GM19328 (cell line): ENCODE measurements at regions not wholly inside any gene's neighbourhood (a gene's known extent, or its start where the extent isn't known, plus 50 kb on each side); places are given as distances from the start of the nearest gene placed in this dataset.
"Not testable (repeated sequence)": the region's sequence is repeated elsewhere in the genome, so short reads cannot be mapped to it uniquely, and the experiment has no call there.

ENCODE experiments used
- ATAC-seq: cut with Tn5 transposase; IDR thresholded peaks from one replicate; pipeline ENCODE4 v1.9.1; 2021; ENCODE audit warnings: mild to moderate bottlenecking, moderate library complexity; ENCODE audit not compliant: unreplicated experiment

- ATAC-seq = not testable (repeated sequence)
These were observed 109.9 kb downstream of the MRPL14 start for GRCh38 chr6:44017307-44017706.

- no peak for ATAC-seq
These were observed 111.0 kb downstream of the MRPL14 start for GRCh38 chr6:44016131-44016870.

- ATAC-seq = no peak
These were observed 115.2 kb downstream of the MRPL14 start for GRCh38 chr6:44012078-44012493.

GRCh38 chr6:44011350-44011920 is 115.8 kb downstream of the MRPL14 start:
- ATAC-seq = no peak

- ATAC-seq = no peak
These were observed 116.6 kb downstream of the MRPL14 start for GRCh38 chr6:44010411-44011349.

GRCh38 chr6:44009425-44010321 is 117.6 kb downstream of the MRPL14 start:
- no peak for ATAC-seq

- no peak for ATAC-seq
These were observed 118.4 kb downstream of the MRPL14 start for GRCh38 chr6:44008821-44009370.

GRCh38 chr6:44007818-44008621 is 119.2 kb downstream of the MRPL14 start:
- no peak for ATAC-seq

GRCh38 chr6:44006872-44007303 is 120.4 kb downstream of the MRPL14 start:
- no peak for ATAC-seq

- ATAC-seq = no peak
These were observed 121.0 kb downstream of the MRPL14 start for GRCh38 chr6:44006123-44006871.

- ATAC-seq = no peak
These were observed 121.7 kb downstream of the MRPL14 start for GRCh38 chr6:44005507-44005903.

GRCh38 chr6:44004625-44005506 is 122.4 kb downstream of the MRPL14 start:
- ATAC-seq = no peak

GRCh38 chr6:44004136-44004535 is 123.1 kb downstream of the MRPL14 start:
- no peak for ATAC-seq

GRCh38 chr6:44003345-44004061 is 123.7 kb downstream of the MRPL14 start:
- ATAC-seq = no peak

GRCh38 chr6:44002593-44003344 is 124.5 kb downstream of the MRPL14 start:
- ATAC-seq = no peak

GRCh38 chr6:44002067-44002592 is 125.1 kb downstream of the MRPL14 start:
- ATAC-seq = no peak
